ENCODE measurements at regions not wholly inside any gene's neighbourhood (a gene's known extent, or its start where the extent isn't known, plus 50 kb on each side); places are given as distances from the start of the nearest gene placed in this dataset.
"Not testable (repeated sequence)": the region's sequence is repeated elsewhere in the genome, so short reads cannot be mapped to it uniquely, and the experiment has no call there.

DNA sequence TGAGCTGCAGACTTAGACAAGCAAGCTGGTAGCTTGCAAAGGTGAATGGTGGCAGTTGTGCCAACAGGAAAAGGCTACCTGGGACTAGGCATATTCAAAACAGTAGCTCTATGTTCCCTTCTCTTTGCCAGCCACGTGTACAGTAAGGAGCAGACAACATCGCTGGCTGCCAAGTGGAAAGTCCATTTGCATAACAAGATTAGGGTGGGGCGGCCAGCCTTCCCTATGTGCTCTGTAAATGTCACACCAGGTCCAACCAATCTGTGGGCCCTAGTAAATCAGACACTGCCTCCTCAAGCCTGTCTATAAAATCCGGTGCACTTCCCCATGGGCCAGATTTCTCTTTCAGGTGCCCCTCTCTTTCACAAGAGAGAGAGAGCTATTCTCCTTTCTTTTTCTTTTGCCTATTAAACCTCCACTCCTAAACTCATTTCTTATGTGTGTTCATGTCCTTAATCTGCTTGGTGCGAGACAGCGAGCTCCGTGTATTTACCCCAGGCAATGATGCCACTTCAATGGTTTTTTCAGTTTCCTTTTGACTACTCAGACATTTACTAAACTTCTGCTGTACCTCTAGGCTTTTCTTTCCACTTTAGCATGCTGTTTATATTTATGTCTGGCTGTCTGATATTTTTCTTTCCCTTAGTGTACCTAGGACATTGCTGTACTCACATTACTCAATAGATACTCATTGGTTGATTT lies 297.4 kb upstream of the GCFC2 start:
- no peak overlapping the region for H3K4me3 ChIP-seq (ENCODE audit: low read length)
- DNase-seq (ENCODE audit: low read depth) = peak; percentile 2
- TF ChIP-seq CTCF (IDR thresholded peaks at IDR 0.05; ENCODE audit: insufficient read depth, low read depth, low read length, missing control alignments) = no peak

- DNase-seq (ENCODE audit: low read depth) = no peak
- TF ChIP-seq CTCF (IDR thresholded peaks at IDR 0.05; ENCODE audit: insufficient read depth, low read depth, low read length, missing control alignments) = no peak
- no peak overlapping the region for H3K4me3 ChIP-seq (ENCODE audit: low read length)
Observed at GRCh38 chr2:76000425-76000824, 289.7 kb upstream of the GCFC2 start.

DNA sequence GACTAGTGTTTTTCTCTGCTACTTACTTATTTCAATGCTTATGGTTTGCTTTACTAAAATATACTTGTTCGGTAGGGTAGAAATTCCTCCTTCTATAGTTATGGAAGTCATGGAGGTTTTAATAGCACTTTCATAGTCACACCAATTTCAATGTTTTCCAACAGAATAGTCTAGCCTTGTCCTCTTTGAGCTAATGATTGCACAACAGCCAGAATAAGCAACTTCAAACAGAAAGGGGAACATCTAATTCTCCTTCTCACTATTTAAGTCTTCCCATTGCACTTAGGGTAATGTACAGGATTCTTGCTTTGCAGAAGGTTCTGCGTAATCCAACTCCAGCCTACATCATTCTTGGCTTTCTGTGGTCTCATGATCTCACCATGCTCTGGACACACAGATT lies 287.7 kb upstream of the GCFC2 start:
- H3K4me3 ChIP-seq (ENCODE audit: low read length) = no peak overlapping the region
- TF ChIP-seq CTCF (IDR thresholded peaks at IDR 0.05; ENCODE audit: insufficient read depth, low read depth, low read length, missing control alignments) = no peak
- no peak for DNase-seq (ENCODE audit: low read depth)

DNA sequence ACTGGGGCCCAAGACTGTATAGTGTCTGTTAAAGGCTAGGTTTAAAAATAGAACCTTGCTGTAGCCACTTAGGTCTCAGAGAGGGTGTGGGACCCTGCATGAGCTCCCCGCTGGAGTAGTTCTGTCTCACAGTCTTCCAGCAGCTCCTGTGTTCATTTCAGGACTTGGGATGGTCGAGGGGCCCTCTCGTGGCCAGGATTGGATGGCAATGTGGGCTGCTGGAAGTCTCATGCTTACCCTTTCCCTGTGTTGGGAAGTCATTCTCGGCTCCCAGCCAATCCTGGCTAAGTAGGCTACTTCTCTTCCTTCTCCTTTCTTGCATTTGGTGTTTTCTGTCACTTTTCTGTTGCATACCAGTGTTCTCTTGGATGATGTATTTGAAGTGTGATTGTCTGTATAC lies 284.0 kb upstream of the GCFC2 start:
- DNase-seq (ENCODE audit: low read depth) = no peak
- no peak overlapping the region for H3K4me3 ChIP-seq (ENCODE audit: low read length)
- TF ChIP-seq CTCF (IDR thresholded peaks at IDR 0.05; ENCODE audit: insufficient read depth, low read depth, low read length, missing control alignments) = peak; percentile 3

- H3K4me3 ChIP-seq (ENCODE audit: low read length); DNase-seq (ENCODE audit: low read depth): not testable (repeated sequence)
Observed at GRCh38 chr2:75988622-75989021, 277.9 kb upstream of the GCFC2 start.

GRCh38 chr2:75986617-75987016 lies 275.9 kb upstream of the GCFC2 start:
- no peak overlapping the region for H3K4me3 ChIP-seq (ENCODE audit: low read length)
- DNase-seq (ENCODE audit: low read depth) = no peak
- TF ChIP-seq CTCF (IDR thresholded peaks at IDR 0.05; ENCODE audit: insufficient read depth, low read depth, low read length, missing control alignments) = no peak

GRCh38 chr2:75982719-75983118 lies 272.0 kb upstream of the GCFC2 start:
- TF ChIP-seq CTCF (IDR thresholded peaks at IDR 0.05; ENCODE audit: insufficient read depth, low read depth, low read length, missing control alignments) = no peak
- H3K4me3 ChIP-seq (ENCODE audit: low read length) = no peak overlapping the region
- DNase-seq (ENCODE audit: low read depth) = no peak

Measured in epithelial cell of esophagus (primary cell).